HT1080 (cell line): ENCODE measurements at regions not wholly inside any gene's neighbourhood (a gene's known extent, or its start where the extent isn't known, plus 50 kb on each side); places are given as distances from the start of the nearest gene placed in this dataset.

ENCODE experiments used
- DNase-seq: peaks from one replicate; pipeline ENCODE4 v3.0.0-alpha.2; 2015; ENCODE audit warnings: low read depth

GRCh38 chr11:26228778-26229177 is 103.2 kb upstream of the ANO3 start:
- DNase-seq = peak; percentile 78

GRCh38 chr11:26229257-26229656 is 102.7 kb upstream of the ANO3 start:
- DNase-seq = peak; percentile 32

GRCh38 chr11:26229981-26230380 is 101.9 kb upstream of the ANO3 start:
- DNase-seq = no peak

GRCh38 chr11:26231252-26231661 is 100.7 kb upstream of the ANO3 start:
- DNase-seq = peak; percentile 90

GRCh38 chr11:26234451-26234850 is 97.5 kb upstream of the ANO3 start:
- DNase-seq = peak; percentile 68

- DNase-seq = no peak
These were observed 88.5 kb upstream of the ANO3 start for GRCh38 chr11:26243426-26243825.

GRCh38 chr11:26244207-26244606 is 87.7 kb upstream of the ANO3 start:
- DNase-seq = no peak

- no peak for DNase-seq
These were observed 86.9 kb upstream of the ANO3 start for GRCh38 chr11:26245046-26245445.

- peak; percentile 58 for DNase-seq
These were observed 84.6 kb upstream of the ANO3 start for GRCh38 chr11:26247340-26247739.

GRCh38 chr11:26248661-26249060 is 83.3 kb upstream of the ANO3 start:
- DNase-seq = no peak

GRCh38 chr11:26254378-26254777 is 77.6 kb upstream of the ANO3 start:
- no peak for DNase-seq

- no peak for DNase-seq
These were observed 68.2 kb upstream of the ANO3 start for GRCh38 chr11:26263769-26264168.

- DNase-seq = no peak
These were observed 67.7 kb upstream of the ANO3 start for GRCh38 chr11:26264266-26264665.

GRCh38 chr11:26268980-26269660 is 62.8 kb upstream of the ANO3 start:
- no peak for DNase-seq

GRCh38 chr11:26271666-26272065 is 60.3 kb upstream of the ANO3 start:
- DNase-seq = no peak

- DNase-seq = peak; percentile 66
These were observed 55.0 kb upstream of the ANO3 start for GRCh38 chr11:26276798-26277424.

GRCh38 chr11:26278354-26278753 is 53.6 kb upstream of the ANO3 start:
- no peak for DNase-seq
